ENCODE measurements at regions not wholly inside any gene's neighbourhood (a gene's known extent, or its start where the extent isn't known, plus 50 kb on each side); places are given as distances from the start of the nearest gene placed in this dataset.

GRCh38 chr16:86184185-86184584 is 285.2 kb downstream of the IRF8 start:
- TF ChIP-seq, protein P1, sequence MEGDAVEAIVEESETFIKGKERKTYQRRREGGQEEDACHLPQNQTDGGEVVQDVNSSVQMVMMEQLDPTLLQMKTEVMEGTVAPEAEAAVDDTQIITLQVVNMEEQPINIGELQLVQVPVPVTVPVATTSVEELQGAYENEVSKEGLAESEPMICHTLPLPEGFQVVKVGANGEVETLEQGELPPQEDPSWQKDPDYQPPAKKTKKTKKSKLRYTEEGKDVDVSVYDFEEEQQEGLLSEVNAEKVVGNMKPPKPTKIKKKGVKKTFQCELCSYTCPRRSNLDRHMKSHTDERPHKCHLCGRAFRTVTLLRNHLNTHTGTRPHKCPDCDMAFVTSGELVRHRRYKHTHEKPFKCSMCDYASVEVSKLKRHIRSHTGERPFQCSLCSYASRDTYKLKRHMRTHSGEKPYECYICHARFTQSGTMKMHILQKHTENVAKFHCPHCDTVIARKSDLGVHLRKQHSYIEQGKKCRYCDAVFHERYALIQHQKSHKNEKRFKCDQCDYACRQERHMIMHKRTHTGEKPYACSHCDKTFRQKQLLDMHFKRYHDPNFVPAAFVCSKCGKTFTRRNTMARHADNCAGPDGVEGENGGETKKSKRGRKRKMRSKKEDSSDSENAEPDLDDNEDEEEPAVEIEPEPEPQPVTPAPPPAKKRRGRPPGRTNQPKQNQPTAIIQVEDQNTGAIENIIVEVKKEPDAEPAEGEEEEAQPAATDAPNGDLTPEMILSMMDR (IDR thresholded peaks at IDR 0.05): no peak
- TF ChIP-seq EZH2 (IDR thresholded peaks at IDR 0.05): no peak

Data from neural progenitor cell (in vitro differentiated cells).